H1 (cell line): ENCODE measurements at regions not wholly inside any gene's neighbourhood (a gene's known extent, or its start where the extent isn't known, plus 50 kb on each side); places are given as distances from the start of the nearest gene placed in this dataset.

ENCODE experiments used
- CTCF ChIA-PET: fragments of 300-600 bp; sonication (Branson Sonifier 250); formaldehyde crosslinking; loops from one replicate; lab custom pipeline; 2021; ENCODE audit not compliant: partially characterized antibody; lab: Charles Lee
- POLR2A ChIA-PET: fragments of 300-600 bp; sonication (Branson Sonifier 250); formaldehyde crosslinking; loops from one replicate; lab custom pipeline; 2021; ENCODE audit warnings: inconsistent platforms; ENCODE audit not compliant: partially characterized antibody; lab: Charles Lee
- DNase-seq, 2 experiments: peaks; one replicate each; pipeline versions ENCODE4 v3.0.0 to v3.0.0-alpha.2; 2010 to 2022; ENCODE audit warnings: low spot score in 2 of 2, low read depth in 1 of 2, mixed read lengths in 1 of 2
- FAIRE-seq: peaks from 2 replicates; lab custom pipeline; 2011; peaks lifted over from hg19 to GRCh38; lab: Jason Lieb, UNC
- H2AFZ ChIP-seq: 2 replicates; pipeline ENCODE4 v1.8.1; 2012; ENCODE audit warnings: low read length, inconsistent platforms
- H2AK5ac ChIP-seq: 2 replicates; pipeline ENCODE4 v1.6.1; 2013; ENCODE audit warnings: low read depth, low read length
- H2BK120ac ChIP-seq: replicated peaks from 2 replicates; pipeline ENCODE3; 2013; ENCODE audit warnings: low read depth, low read length, inconsistent platforms
- H2BK12ac ChIP-seq: 2 replicates; pipeline ENCODE4 v1.6.1; 2013; ENCODE audit warnings: low read depth, low read length
- H2BK15ac ChIP-seq: 2 replicates; pipeline ENCODE4 v1.6.1; 2013; ENCODE audit warnings: low read length
- H2BK20ac ChIP-seq: 2 replicates; pipeline ENCODE4 v1.6.1; 2013; ENCODE audit warnings: low read length
- H2BK5ac ChIP-seq: 2 replicates; pipeline ENCODE4 v1.6.1; 2013; ENCODE audit warnings: low read depth, low read length
- H3K14ac ChIP-seq: 2 replicates; pipeline ENCODE4 v1.6.1; 2013; ENCODE audit warnings: inconsistent platforms; ENCODE audit not compliant: insufficient read length
- H3K18ac ChIP-seq: 2 replicates; pipeline ENCODE4 v1.6.1; 2013; ENCODE audit warnings: low read length; ENCODE audit errors: extremely low read depth
- H3K23ac ChIP-seq: 2 replicates; pipeline ENCODE4 v1.6.1; 2013; ENCODE audit warnings: inconsistent platforms; ENCODE audit not compliant: insufficient read length
- H3K23me2 ChIP-seq: 2 replicates; pipeline ENCODE4 v1.6.1; 2013; ENCODE audit warnings: low read depth, low read length
- H3K27ac ChIP-seq: 2 replicates; pipeline ENCODE4 v1.6.1; 2011; ENCODE audit warnings: low read depth, low read length, inconsistent platforms
- H3K27me3 ChIP-seq, 4 experiments: replicated peaks in 1 of 4; 1 replicate in 1 of 4; 2 replicates in 3 of 4; pipeline versions ENCODE4 v1.6.1 to v1.8.1; 2011 to 2013; ENCODE audit warnings: low read length in 3 of 4, mild to moderate bottlenecking in 3 of 4, inconsistent platforms in 2 of 4, mixed read lengths in 2 of 4, moderate library complexity in 1 of 4; ENCODE audit not compliant: control insufficient read depth in 3 of 4, insufficient read depth in 3 of 4; ENCODE audit errors: extremely low read depth in 1 of 4
- H3K36me3 ChIP-seq, 4 experiments: 2 replicates each; pipeline versions ENCODE4 v1.6.1 to v1.8.1; 2011 to 2013; ENCODE audit warnings: mild to moderate bottlenecking in 4 of 4, low read length in 3 of 4, moderate library complexity in 2 of 4, control low read depth in 1 of 4, inconsistent platforms in 1 of 4; ENCODE audit not compliant: insufficient read depth in 4 of 4, control insufficient read depth in 2 of 4
- H3K4ac ChIP-seq: replicated peaks from 2 replicates; pipeline ENCODE3; 2013; ENCODE audit warnings: low read length, low read depth, mixed read lengths, inconsistent platforms; ENCODE audit not compliant: insufficient read length
- H3K4me1 ChIP-seq, 4 experiments: replicated peaks in 1 of 4; 1 replicate in 1 of 4; 2 replicates in 3 of 4; pipeline versions ENCODE4 v1.6.1 to v1.8.1; 2011 to 2013; ENCODE audit warnings: low read length in 3 of 4, inconsistent platforms in 2 of 4, mixed read lengths in 1 of 4; ENCODE audit not compliant: insufficient read depth in 4 of 4, control insufficient read depth in 3 of 4
- H3K4me2 ChIP-seq, 2 experiments: 2 replicates each; pipeline versions ENCODE4 v1.6.1 to v1.8.1; 2011 to 2013; ENCODE audit warnings: low read depth in 2 of 2, low read length in 2 of 2, control low read depth in 1 of 2, inconsistent platforms in 1 of 2, mild to moderate bottlenecking in 1 of 2; ENCODE audit not compliant: insufficient read depth in 1 of 2
- H3K4me3 ChIP-seq, 4 experiments: fragments of 200-600, 300-600 bp in 1 of 4; sonication (generic), shearing (Covaris generic), sonication (Bioruptor Twin) in 1 of 4; 2 replicates each; pipeline versions ENCODE4 v1.5.1 to v1.8.1; 2011 to 2016; ENCODE audit warnings: low read length in 4 of 4, low read depth in 3 of 4, control low read depth in 2 of 4, inconsistent platforms in 2 of 4, mild to moderate bottlenecking in 2 of 4, mixed read lengths in 1 of 4, moderate library complexity in 1 of 4; ENCODE audit not compliant: insufficient read depth in 2 of 4; ENCODE audit errors: extremely low read depth in 1 of 4
- H3K56ac ChIP-seq: replicated peaks from 2 replicates; pipeline ENCODE3; 2013; ENCODE audit warnings: low read depth, mild to moderate bottlenecking, mixed read lengths, low read length, inconsistent platforms; ENCODE audit not compliant: insufficient read length
- H3K79me1 ChIP-seq: 2 replicates; pipeline ENCODE4 v1.6.1; 2013; ENCODE audit warnings: low read depth, low read length, control low read depth
- H3K79me2 ChIP-seq, 2 experiments: 2 replicates each; pipeline versions ENCODE4 v1.6.1 to v1.8.1; 2012 to 2013; ENCODE audit warnings: low read length in 2 of 2, mild to moderate bottlenecking in 2 of 2, inconsistent platforms in 1 of 2; ENCODE audit not compliant: insufficient read depth in 2 of 2, control insufficient read depth in 1 of 2
- H3K9ac ChIP-seq, 4 experiments: replicated peaks in 1 of 4; 1 replicate in 1 of 4; 2 replicates in 3 of 4; pipeline versions ENCODE4 v1.6.1 to v1.8.1; 2011 to 2013; ENCODE audit warnings: low read depth in 3 of 4, low read length in 3 of 4, control low read depth in 2 of 4, mild to moderate bottlenecking in 2 of 4, moderate library complexity in 2 of 4, inconsistent platforms in 1 of 4; ENCODE audit errors: extremely low read depth in 1 of 4
- H3K9me3 ChIP-seq, 2 experiments: 2 replicates each; pipeline versions ENCODE4 v1.6.1 to v1.8.1; 2012 to 2013; ENCODE audit warnings: mild to moderate bottlenecking in 2 of 2, moderate library complexity in 2 of 2, control low read depth in 1 of 2, inconsistent platforms in 1 of 2, low read depth in 1 of 2, low read length in 1 of 2, mixed read lengths in 1 of 2; ENCODE audit not compliant: insufficient read depth in 2 of 2
- H4K20me1 ChIP-seq, 2 experiments: replicated peaks in 1 of 2; 2 replicates each; pipeline versions ENCODE3 to v1.8.1; 2011 to 2013; ENCODE audit warnings: inconsistent platforms in 2 of 2, low read length in 2 of 2, mild to moderate bottlenecking in 1 of 2; ENCODE audit not compliant: insufficient read depth in 2 of 2, control insufficient read depth in 1 of 2
- H4K5ac ChIP-seq: 2 replicates; pipeline ENCODE4 v1.6.1; 2013; ENCODE audit warnings: low read length, low read depth, mixed read lengths, inconsistent platforms; ENCODE audit not compliant: insufficient read length
- H4K8ac ChIP-seq: 2 replicates; pipeline ENCODE4 v1.8.0; 2013; ENCODE audit warnings: mild to moderate bottlenecking, moderate library complexity, low read length, inconsistent platforms; ENCODE audit not compliant: insufficient read depth; ENCODE audit errors: extremely low read depth
- H4K91ac ChIP-seq: replicated peaks from 2 replicates; pipeline ENCODE3; 2013; ENCODE audit warnings: low read length, mixed read lengths, inconsistent platforms; ENCODE audit not compliant: insufficient read length
- CBX8 ChIP-seq: fragments of 300-800, 300-1000 bp; sonication (generic); IDR thresholded peaks from 2 replicates; pipeline ENCODE4 v1.7.1; 2016; ENCODE audit warnings: low read depth, low read length, borderline replicate concordance
- KDM1A ChIP-seq: fragments of 200-600, 300-600 bp; sonication (generic); IDR thresholded peaks from 2 replicates; pipeline ENCODE4 v1.7.1; 2016; ENCODE audit warnings: mild to moderate bottlenecking, low read length, borderline replicate concordance
- RFX5 ChIP-seq: IDR thresholded peaks from 2 replicates; pipeline ENCODE4 v1.6.1; 2011; ENCODE audit warnings: low read depth, low read length, improper control_type of control experiment, borderline replicate concordance
- SP4 ChIP-seq: IDR thresholded peaks from 2 replicates; pipeline ENCODE4 v1.6.1; 2012; ENCODE audit warnings: low read length, inconsistent platforms
- WGBS, 2 experiments: shearing (Covaris generic) in 1 of 2; methylation state at CpG; one replicate each; pipeline versions ENCODE4 v1.1.6 to v1.1.7; 2013 to 2015; ENCODE audit warnings: low lambda C conversion rate in 2 of 2, mixed read lengths in 2 of 2, inconsistent platforms in 1 of 2, low coverage in 1 of 2, missing lambda C conversion rate in 1 of 2; ENCODE audit not compliant: insufficient replicate concordance in 2 of 2, insufficient coverage in 1 of 2, insufficient read length in 1 of 2; ENCODE audit errors: extremely low coverage in 1 of 2, missing lambda C conversion rate in 1 of 2; 5-methylcytosine and 5-hydroxymethylcytosine counted together

- ChIA-PET CTCF (interaction anchor here (0.9 kb wide), 1 partner anchor 235 kb away, joined by 3 read pairs; no protein-coding TSS in a partner anchor), POLR2A (no interaction called here)
- Histone ChIP-seq H4K20me1 (no peaks in the 10 kb centered on the region), H2BK120ac (no peak overlapping the region), H3K23me2 (no peaks in the 10 kb centered on the region), H3K18ac (no peak overlapping the region), H2AFZ (no peak overlapping the region), H3K27ac (no peak overlapping the region), H3K14ac (no peak overlapping the region), H3K9me3 (no peaks in the 10 kb centered on the region), H3K4me3 (no peak overlapping the region), H3K27me3 (no peaks in the 10 kb centered on the region; a peak in 1 of 7 replicates), H3K4ac (no peak overlapping the region), H2BK15ac (no peak overlapping the region), H4K91ac (no peak overlapping the region), H2BK20ac (no peak overlapping the region), H3K79me1 (no peaks in the 10 kb centered on the region), H4K5ac (no peak overlapping the region), H3K79me2 (no peaks in the 10 kb centered on the region)
- WGBS, 2 experiments: 90% methylated on average over 7 of the region's 7 CpGs; no CpG with 5 or more reads in 1 of the 2 experiments
- DNase-seq (no peak), FAIRE-seq (no peak)
- TF ChIP-seq RFX5: no peak
- no peak for TF ChIP-seq SP4
- TF ChIP-seq CBX8: no peak
- TF ChIP-seq KDM1A: no peak
- TF ChIP-seq, all 59 proteins: peak for 0
- no peak overlapping the region for H3K9ac ChIP-seq
- no peak overlapping the region for H3K4me2 ChIP-seq
- H3K56ac ChIP-seq: no peak overlapping the region
- no peak overlapping the region for H2BK12ac ChIP-seq
- H3K23ac ChIP-seq: no peak overlapping the region
- H4K8ac ChIP-seq: no peak overlapping the region
- H2BK5ac ChIP-seq: no peak overlapping the region
- no peak overlapping the region for H2AK5ac ChIP-seq
- no peaks in the 10 kb centered on the region for H3K36me3 ChIP-seq
- H3K4me1 ChIP-seq: no peaks in the 10 kb centered on the region
These were observed 481.8 kb downstream of the USP25 start for GRCh38 chr21:16211339-16212303.
